Thyroid gland (tissue), 4 donors: ENCODE measurements at regions not wholly inside any gene's neighbourhood (a gene's known extent, or its start where the extent isn't known, plus 50 kb on each side); places are given as distances from the start of the nearest gene placed in this dataset.

Experiments
- DNase-seq, 2 donors: peaks; one replicate each; pipeline ENCODE4 v3.0.0-alpha.2; 2019
- H3K27ac ChIP-seq, 3 donors: fragments of 200-600 bp; sonication (generic); 1 replicate in 2 of 3; 2 replicates in 1 of 3; pipeline ENCODE4 v1.5.1; 2016 to 2019; ENCODE audit warnings: mild to moderate bottlenecking in 1 of 3, moderate library complexity in 1 of 3
- H3K27me3 ChIP-seq: fragments of 200-600 bp; sonication (generic); one replicate; pipeline ENCODE4 v1.5.1; 2019
- H3K36me3 ChIP-seq, 2 donors: fragments of 200-600 bp; sonication (generic); one replicate each; pipeline ENCODE4 v1.5.1; 2016 to 2019
- H3K4me1 ChIP-seq, 2 donors: fragments of 200-600 bp; sonication (generic); one replicate each; pipeline ENCODE4 v1.5.1; 2017 to 2019
- H3K4me3 ChIP-seq, 3 donors: fragments of 200-600 bp; sonication (generic); replicated peaks in 1 of 3; 1 replicate in 2 of 3; 2 replicates in 1 of 3; pipeline ENCODE4 v1.5.1; 2016; ENCODE audit warnings: mild to moderate bottlenecking in 1 of 3
- H3K9me3 ChIP-seq: fragments of 200-600 bp; sonication (generic); one replicate; pipeline ENCODE4 v1.5.1; 2017
- CTCF ChIP-seq, 6 experiments: fragments of 200-600 bp in 3 of 6; fragments of 450-650 bp in 3 of 6; sonication (generic) in 3 of 6; IDR thresholded peaks; one replicate each; pipeline ENCODE4 v1.5.1; 2016 to 2019; ENCODE audit warnings: antibody characterized with exemption in 6 of 6, mild to moderate bottlenecking in 2 of 6, inconsistent platforms in 1 of 6, moderate library complexity in 1 of 6
- POLR2A ChIP-seq, 2 donors: fragments of 450-650 bp; IDR thresholded peaks; one replicate each; pipeline ENCODE4 v1.6.1; 2017; ENCODE audit warnings: antibody characterized with exemption in 2 of 2, mild to moderate bottlenecking in 2 of 2, moderate library complexity in 1 of 2
- WGBS, 2 donors: methylation state at CpG; one replicate each; pipeline ENCODE4 v1.1.5; 2017; 5-methylcytosine and 5-hydroxymethylcytosine counted together
- intact Hi-C: fragments of 100-400 bp; cut with DNase I; formaldehyde crosslinking; loops from one replicate; pipeline ENCODE4 v1.15.1; 2023

DNA sequence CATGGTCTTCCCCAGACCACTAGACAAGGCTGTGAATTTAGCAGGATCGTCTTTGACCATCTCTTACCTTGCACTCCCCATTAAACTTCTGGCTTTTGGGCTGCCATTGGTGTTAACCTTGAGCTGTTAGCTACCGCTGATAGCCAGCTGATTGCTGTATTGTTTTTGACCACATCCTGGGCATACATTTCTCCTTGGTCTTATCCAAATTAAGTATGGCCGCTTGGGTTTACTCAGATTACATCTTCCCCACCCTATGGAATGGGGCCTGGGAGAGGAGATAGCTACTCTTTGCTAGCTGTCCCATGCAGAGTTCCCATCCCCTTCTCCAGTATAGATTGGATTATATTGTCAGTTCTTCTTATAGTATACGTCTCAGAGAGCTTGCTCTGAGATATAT is 270.4 kb upstream of the ELAC2 start:
- H3K27ac ChIP-seq, result no peak overlapping the region
- H3K36me3 ChIP-seq, result no peaks in the 10 kb centered on the region
- H3K9me3 ChIP-seq, result no peaks in the 10 kb centered on the region
- no peaks in the 10 kb centered on the region for H3K4me1 ChIP-seq
- intact Hi-C loops, result no loop called here
- H3K4me3 ChIP-seq, result no peak overlapping the region
- no peak for DNase-seq
- no peaks in the 10 kb centered on the region for H3K27me3 ChIP-seq
- no peak for TF ChIP-seq POLR2A (IDR thresholded peaks at IDR 0.05)
- TF ChIP-seq CTCF (IDR thresholded peaks at IDR 0.05), result no peak
- 90 to 93% methylated on average over 4 of the region's 4 CpGs for WGBS, 2 donors

DNA sequence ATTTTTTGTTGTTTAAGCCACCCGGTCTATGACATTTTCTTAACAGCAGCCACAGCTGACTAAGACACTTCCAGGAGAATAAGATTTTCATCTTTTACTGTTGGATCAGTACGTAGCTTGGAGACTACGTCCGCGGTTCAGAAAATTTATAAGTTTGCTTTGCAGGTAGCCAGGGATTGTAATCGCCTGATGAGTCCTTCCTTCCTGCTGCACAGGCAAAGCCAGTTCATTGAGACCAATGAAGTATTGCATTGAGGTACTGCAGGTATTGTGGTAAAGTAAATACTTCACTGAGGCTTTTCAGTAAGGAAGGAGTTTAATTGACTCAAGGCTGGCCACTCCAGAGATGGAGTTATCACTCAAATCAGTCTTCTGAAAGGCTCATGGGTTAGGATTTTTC is 269.4 kb upstream of the ELAC2 start:
- Histone ChIP-seq H3K4me3 (no peak overlapping the region), H3K9me3 (no peaks in the 10 kb centered on the region), H3K4me1 (no peaks in the 10 kb centered on the region), H3K36me3 (no peaks in the 10 kb centered on the region), H3K27ac (no peak overlapping the region), H3K27me3 (no peaks in the 10 kb centered on the region)
- TF ChIP-seq POLR2A (IDR thresholded peaks at IDR 0.05) (no peak), CTCF (IDR thresholded peaks at IDR 0.05) (no peak)
- intact Hi-C loops, result no loop called here
- no peak for DNase-seq
- 74 to 79% methylated on average over 6 of the region's 6 CpGs for WGBS, 2 donors

GRCh38 chr17:13283606-13284005 is 265.8 kb upstream of the ELAC2 start:
- intact Hi-C loops, result no loop called here
- Histone ChIP-seq H3K27me3 (no peaks in the 10 kb centered on the region), H3K4me1 (no peaks in the 10 kb centered on the region), H3K4me3 (no peak overlapping the region), H3K27ac (no peak overlapping the region), H3K36me3 (no peaks in the 10 kb centered on the region), H3K9me3 (no peaks in the 10 kb centered on the region)
- DNase-seq, result no peak
- WGBS, 2 donors, result 65 to 70% methylated on average over 1 of the region's 1 CpG
- no peak for TF ChIP-seq POLR2A (IDR thresholded peaks at IDR 0.05)
- TF ChIP-seq CTCF (IDR thresholded peaks at IDR 0.05), result no peak

- no peak for TF ChIP-seq POLR2A (IDR thresholded peaks at IDR 0.05)
- TF ChIP-seq CTCF (IDR thresholded peaks at IDR 0.05), result no peak
- 88 to 92% methylated on average over 3 of the region's 3 CpGs for WGBS, 2 donors
- intact Hi-C loops, result no loop called here
- Histone ChIP-seq H3K4me1 (no peaks in the 10 kb centered on the region), H3K9me3 (no peaks in the 10 kb centered on the region), H3K27ac (no peak overlapping the region), H3K4me3 (no peak overlapping the region), H3K36me3 (no peaks in the 10 kb centered on the region), H3K27me3 (no peaks in the 10 kb centered on the region)
- DNase-seq, result no peak
Measured at GRCh38 chr17:13281626-13282025, 263.8 kb upstream of the ELAC2 start.

DNA sequence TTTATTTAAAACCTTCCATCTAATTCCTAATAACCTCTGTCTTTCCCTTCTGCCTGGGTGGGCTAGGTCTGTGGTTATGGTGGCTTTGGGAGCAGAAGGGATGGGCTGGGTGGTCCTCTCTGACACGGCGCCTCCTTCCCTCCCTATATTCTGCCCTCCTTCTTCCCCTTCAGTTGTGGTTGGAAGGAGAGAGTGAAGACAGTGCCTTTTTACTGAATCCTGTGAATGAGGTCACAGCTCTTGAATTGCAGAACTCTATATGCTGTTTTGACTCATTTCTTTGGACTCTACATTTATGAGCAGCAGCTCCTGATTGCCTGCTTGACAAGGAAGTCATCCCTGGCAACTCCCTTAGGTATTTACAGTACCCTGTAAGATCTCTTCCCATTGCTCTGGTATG is 256.0 kb upstream of the ELAC2 start:
- Histone ChIP-seq H3K27me3 (no peaks in the 10 kb centered on the region), H3K36me3 (no peaks in the 10 kb centered on the region), H3K9me3 (no peaks in the 10 kb centered on the region), H3K4me1 (no peaks in the 10 kb centered on the region), H3K27ac (no peak overlapping the region), H3K4me3 (no peak overlapping the region)
- TF ChIP-seq CTCF (IDR thresholded peaks at IDR 0.05) (no peak), POLR2A (IDR thresholded peaks at IDR 0.05) (no peak)
- no peak for DNase-seq
- intact Hi-C loops, result no loop called here
- WGBS, 2 donors, result 64 to 73% methylated on average over 2 of the region's 2 CpGs
